GM19463 (cell line): ENCODE measurements at regions not wholly inside any gene's neighbourhood (a gene's known extent, or its start where the extent isn't known, plus 50 kb on each side); places are given as distances from the start of the nearest gene placed in this dataset.

Source experiments
- ATAC-seq: cut with Tn5 transposase; IDR thresholded peaks from one replicate; pipeline ENCODE4 v1.9.1; 2021; ENCODE audit warnings: mild to moderate bottlenecking, moderate library complexity; ENCODE audit not compliant: unreplicated experiment

- ATAC-seq, result no peak
These were observed 406.5 kb downstream of the DUSP10 start for GRCh38 chr1:221335161-221336101.

DNA sequence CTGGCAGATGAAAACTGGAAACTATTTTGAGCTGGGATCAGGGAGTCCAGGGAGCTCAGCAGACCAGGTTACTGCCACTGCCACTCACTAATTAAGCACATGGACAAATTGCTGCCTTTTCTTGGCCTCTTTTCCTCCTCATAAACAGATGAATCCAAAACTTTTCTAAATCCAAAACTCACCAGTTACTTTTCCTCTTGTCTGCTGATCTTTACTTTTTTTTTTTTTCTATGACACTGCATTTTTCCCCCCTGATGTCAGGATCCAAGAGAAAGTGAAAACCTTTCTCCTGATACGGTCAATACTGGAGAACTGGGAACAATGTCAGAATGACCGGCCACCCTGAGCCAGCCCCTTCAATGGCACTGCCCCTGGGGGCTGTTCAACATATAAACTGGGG is 405.8 kb downstream of the DUSP10 start:
- ATAC-seq, result no peak

DNA sequence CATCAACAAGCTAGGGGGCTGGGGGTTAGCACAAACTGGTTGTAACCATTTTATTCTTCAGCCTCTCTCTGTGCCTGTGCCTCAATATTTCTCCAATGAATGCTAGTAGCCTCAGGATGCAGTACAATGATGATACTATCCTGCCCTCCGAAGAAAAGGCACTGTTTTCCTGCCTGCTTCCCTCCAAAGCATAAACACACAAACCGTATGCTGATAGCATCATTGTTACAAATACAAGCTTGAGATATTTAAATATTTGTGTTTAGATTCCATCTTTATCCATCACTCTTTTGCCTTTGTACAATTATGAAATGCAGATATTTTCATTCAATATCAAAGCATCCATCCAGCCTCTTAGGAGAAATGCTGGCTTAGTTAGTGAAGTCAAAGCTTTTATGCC is 404.8 kb downstream of the DUSP10 start:
- ATAC-seq, result no peak

DNA sequence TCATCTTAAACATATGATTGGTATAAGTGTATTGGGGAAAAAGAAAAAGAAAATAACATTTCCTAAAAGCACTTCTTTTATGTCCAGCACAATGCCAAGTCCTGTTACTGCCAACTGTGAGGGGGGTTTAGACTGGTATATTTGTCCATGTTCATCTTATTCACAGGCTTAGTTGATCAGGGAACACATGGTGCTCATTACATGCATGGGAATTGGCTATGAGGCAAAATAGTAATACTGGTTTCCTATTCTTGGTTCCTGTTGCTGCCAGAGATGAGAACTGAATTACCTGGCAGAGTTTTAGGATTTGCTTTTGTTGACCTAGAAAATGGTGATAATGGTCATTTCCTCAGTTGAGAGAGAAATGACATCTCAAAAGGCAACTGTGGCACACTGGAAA is 398.8 kb downstream of the DUSP10 start:
- ATAC-seq, result no peak

DNA sequence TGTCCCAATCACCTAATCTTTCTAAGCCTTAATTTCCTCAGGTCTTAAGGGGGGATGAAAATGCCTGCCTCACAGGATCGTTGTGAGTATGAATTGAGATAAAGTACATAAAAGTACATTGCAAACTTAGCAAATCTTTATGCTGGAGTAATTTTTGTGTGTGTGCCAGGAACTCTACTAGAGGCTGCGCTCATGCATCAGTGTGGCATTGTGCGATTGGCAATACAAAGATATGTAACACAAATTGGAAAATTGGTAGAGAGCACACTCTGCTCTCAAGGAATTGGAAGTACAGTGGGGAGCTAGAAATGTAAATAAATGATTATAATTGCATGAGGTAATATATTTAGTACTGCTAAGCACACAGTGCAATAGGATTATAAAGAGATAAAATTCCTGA is 398.3 kb downstream of the DUSP10 start:
- no peak for ATAC-seq

DNA sequence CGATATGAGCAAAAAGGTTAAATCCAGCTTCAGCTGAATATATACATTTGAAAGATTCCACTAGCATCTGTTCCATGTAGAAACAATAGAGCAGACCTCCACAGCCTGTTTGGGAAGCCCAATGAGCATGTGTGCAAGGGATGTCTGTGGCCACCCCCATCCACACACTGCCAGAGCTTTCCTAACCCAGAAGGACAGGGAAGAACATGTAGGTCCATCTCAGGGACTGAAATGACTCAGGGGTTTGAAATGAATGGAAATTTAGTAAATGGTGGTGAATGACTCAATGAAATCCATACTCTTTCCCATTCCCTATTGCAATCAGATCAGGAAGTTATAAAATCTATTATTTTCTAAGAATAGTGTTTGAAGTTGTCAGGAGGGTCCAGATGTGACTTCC is 397.2 kb downstream of the DUSP10 start:
- ATAC-seq, result no peak

DNA sequence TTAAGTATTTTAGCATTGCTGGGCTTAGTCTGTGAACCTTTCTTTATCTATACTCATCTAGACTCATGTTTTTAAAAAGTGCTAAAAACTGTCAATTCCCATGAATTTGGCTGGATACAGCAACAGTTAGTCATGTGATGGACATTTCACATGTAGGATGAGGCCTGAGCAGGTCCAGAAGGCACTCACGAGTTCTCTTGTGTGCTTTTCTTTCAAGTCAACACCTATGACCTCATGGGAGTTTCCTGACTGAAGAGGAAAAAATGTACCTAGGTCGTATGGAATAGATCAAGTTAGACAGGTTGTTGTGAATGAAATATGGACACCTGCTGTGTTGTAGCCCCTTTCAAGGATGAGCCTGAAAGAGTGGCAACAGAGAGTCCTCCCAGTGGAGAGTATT is 394.2 kb downstream of the DUSP10 start:
- no peak for ATAC-seq

DNA sequence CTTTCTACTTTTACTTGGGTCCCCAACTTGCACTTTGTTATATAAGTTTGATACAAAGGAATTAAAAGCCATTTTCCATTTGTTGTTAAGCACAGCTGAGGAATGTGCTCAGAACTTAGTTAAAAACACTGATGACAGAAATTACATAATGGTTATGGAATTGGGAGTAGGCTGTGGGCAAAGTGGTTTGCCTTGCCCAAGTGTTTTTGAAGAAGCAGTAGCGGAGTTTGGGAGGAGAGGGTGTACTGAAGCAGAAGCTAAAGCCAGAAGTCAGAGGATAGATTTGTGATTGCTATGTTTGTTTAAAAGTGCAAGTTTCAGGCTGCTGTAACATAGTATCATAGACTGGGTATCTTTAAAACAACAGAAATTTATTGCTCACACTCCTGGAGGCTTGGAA is 391.8 kb downstream of the DUSP10 start:
- ATAC-seq, result no peak

- ATAC-seq, result no peak
These were observed 385.2 kb downstream of the DUSP10 start for GRCh38 chr1:221356693-221357092.

- no peak for ATAC-seq
These were observed 378.9 kb downstream of the DUSP10 start for GRCh38 chr1:221363039-221363438.

DNA sequence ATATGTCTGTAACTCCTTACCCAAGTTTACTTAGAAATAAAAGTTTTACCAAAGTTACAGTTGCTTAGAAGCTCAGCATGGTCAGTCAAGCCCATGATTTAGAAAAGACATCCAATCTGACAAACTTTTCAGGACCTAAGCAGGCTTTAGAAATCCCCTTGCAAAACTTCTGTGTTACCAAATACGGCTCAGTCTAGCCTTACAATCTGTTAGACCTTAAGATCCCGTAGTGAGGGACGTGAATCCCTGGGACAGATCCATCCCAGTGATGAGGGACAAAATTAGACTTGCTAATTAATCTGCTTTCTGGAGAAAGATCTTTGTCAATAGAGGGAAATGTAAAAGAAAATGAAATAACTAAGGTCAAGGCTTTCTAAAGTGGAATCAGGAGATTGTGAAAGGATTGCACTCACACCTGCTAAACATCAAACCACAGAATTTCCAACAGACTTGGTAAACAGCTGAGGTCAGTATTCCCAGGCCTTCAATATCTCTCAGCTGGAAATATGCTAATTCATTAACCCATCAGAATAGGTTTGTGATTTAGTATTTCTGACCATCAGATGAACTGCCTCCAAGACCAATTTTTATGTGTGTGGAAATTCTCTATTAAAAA is 375.3 kb downstream of the DUSP10 start:
- ATAC-seq, result no peak

DNA sequence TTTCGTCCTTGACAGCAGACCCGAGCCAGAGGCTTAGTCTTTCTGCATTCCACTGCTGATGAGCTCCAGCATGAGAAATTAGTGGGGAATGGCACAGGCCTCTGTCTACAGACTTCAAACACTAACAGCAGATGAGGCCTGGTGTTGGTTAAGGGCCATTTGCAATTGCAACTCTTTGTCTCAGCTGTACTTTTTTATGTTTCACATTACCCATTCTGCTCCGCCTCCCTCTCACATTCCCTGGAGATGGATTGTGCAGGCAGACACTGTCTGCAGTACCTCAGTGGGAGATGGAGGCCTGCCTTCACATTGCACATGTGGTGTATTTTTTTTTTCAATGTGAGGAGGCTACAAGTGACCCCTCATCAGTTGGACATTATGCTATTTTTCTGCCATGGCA is 370.2 kb downstream of the DUSP10 start:
- no peak for ATAC-seq

- ATAC-seq, result no peak
These were observed 368.1 kb downstream of the DUSP10 start for GRCh38 chr1:221373795-221374194.

- no peak for ATAC-seq
These were observed 365.6 kb downstream of the DUSP10 start for GRCh38 chr1:221376286-221376685.

GRCh38 chr1:221381910-221382623 is 359.8 kb downstream of the DUSP10 start:
- ATAC-seq, result no peak

GRCh38 chr1:221392453-221392852 is 349.4 kb downstream of the DUSP10 start:
- no peak for ATAC-seq

- no peak for ATAC-seq
These were observed 347.8 kb downstream of the DUSP10 start for GRCh38 chr1:221394011-221394544.

GRCh38 chr1:221396526-221396925 is 345.4 kb downstream of the DUSP10 start:
- ATAC-seq, result no peak

GRCh38 chr1:221397141-221397540 is 344.7 kb downstream of the DUSP10 start:
- ATAC-seq, result no peak

- no peak for ATAC-seq
These were observed 344.3 kb downstream of the DUSP10 start for GRCh38 chr1:221397606-221398005.

- no peak for ATAC-seq
These were observed 336.7 kb downstream of the DUSP10 start for GRCh38 chr1:221405146-221405545.
